RKO (cell line): ENCODE measurements at regions not wholly inside any gene's neighbourhood (a gene's known extent, or its start where the extent isn't known, plus 50 kb on each side); places are given as distances from the start of the nearest gene placed in this dataset.

Source experiments
- DNase-seq: peaks from one replicate; pipeline ENCODE4 v3.0.0-alpha.2; 2016; ENCODE audit warnings: low spot score

GRCh38 chr3:187931101-187931500, 185.8 kb upstream of the BCL6 start:
- DNase-seq, result no peak

- no peak for DNase-seq
These were observed 186.6 kb upstream of the BCL6 start for GRCh38 chr3:187931770-187932278.

- DNase-seq, result no peak
These were observed 187.3 kb upstream of the BCL6 start for GRCh38 chr3:187932530-187932929.

GRCh38 chr3:187935623-187936156, 190.4 kb upstream of the BCL6 start:
- DNase-seq, result no peak

- DNase-seq, result no peak
These were observed 191.4 kb upstream of the BCL6 start for GRCh38 chr3:187936676-187937075.

- DNase-seq, result no peak
These were observed 194.6 kb upstream of the BCL6 start for GRCh38 chr3:187939891-187940290.

GRCh38 chr3:187941135-187941847, 196.0 kb upstream of the BCL6 start:
- DNase-seq, result no peak

GRCh38 chr3:187941848-187942194, 196.6 kb upstream of the BCL6 start:
- DNase-seq, result no peak

- DNase-seq, result no peak
These were observed 197.5 kb upstream of the BCL6 start for GRCh38 chr3:187942658-187943241.

GRCh38 chr3:187943677-187944389, 198.6 kb upstream of the BCL6 start:
- no peak for DNase-seq

GRCh38 chr3:187944390-187945179, 199.3 kb upstream of the BCL6 start:
- no peak for DNase-seq

GRCh38 chr3:187945374-187945773, 200.1 kb upstream of the BCL6 start:
- DNase-seq, result no peak

- DNase-seq, result no peak
These were observed 201.0 kb upstream of the BCL6 start for GRCh38 chr3:187946163-187946691.

- DNase-seq, result no peak
These were observed 201.7 kb upstream of the BCL6 start for GRCh38 chr3:187946981-187947380.

GRCh38 chr3:187947927-187948682, 202.8 kb upstream of the BCL6 start:
- DNase-seq, result no peak

GRCh38 chr3:187949093-187949820, 204.0 kb upstream of the BCL6 start:
- no peak for DNase-seq

- DNase-seq, result no peak
These were observed 203.3 kb upstream of the LPP start for GRCh38 chr3:187950671-187951070.

- no peak for DNase-seq
These were observed 202.3 kb upstream of the LPP start for GRCh38 chr3:187951452-187952190.

- no peak for DNase-seq
These were observed 201.1 kb upstream of the LPP start for GRCh38 chr3:187952849-187953248.

- no peak for DNase-seq
These were observed 199.5 kb upstream of the LPP start for GRCh38 chr3:187954516-187954872.
